NCI-H128 (cell line): ENCODE measurements at regions not wholly inside any gene's neighbourhood (a gene's known extent, or its start where the extent isn't known, plus 50 kb on each side); places are given as distances from the start of the nearest gene placed in this dataset.

Experiments
- DNase-seq: peaks from one replicate; lab custom pipeline; 2025; ENCODE audit not compliant: unreplicated experiment; lab: John Stamatoyannopoulos, UW

GRCh38 chr2:151197184-151198108 lies 64.2 kb downstream of the RBM43 start:
- no peak for DNase-seq

GRCh38 chr2:151193576-151193975 lies 68.1 kb downstream of the RBM43 start:
- DNase-seq = no peak

- no peak for DNase-seq
Observed at GRCh38 chr2:151192681-151193080, 69.0 kb downstream of the RBM43 start.

- DNase-seq = no peak
Observed at GRCh38 chr2:151191001-151191400, 70.7 kb downstream of the RBM43 start.

- no peak for DNase-seq
Observed at GRCh38 chr2:151189125-151189524, 72.5 kb downstream of the RBM43 start.

GRCh38 chr2:151186011-151186410 lies 75.7 kb downstream of the RBM43 start:
- no peak for DNase-seq

GRCh38 chr2:151182899-151183809 lies 78.5 kb downstream of the RBM43 start:
- DNase-seq = no peak

- no peak for DNase-seq
Observed at GRCh38 chr2:151182396-151182795, 79.3 kb downstream of the RBM43 start.

- DNase-seq = no peak
Observed at GRCh38 chr2:151181524-151181923, 80.1 kb downstream of the RBM43 start.

- no peak for DNase-seq
Observed at GRCh38 chr2:151180123-151180522, 81.5 kb downstream of the RBM43 start.

GRCh38 chr2:151178207-151178606 lies 83.5 kb downstream of the RBM43 start:
- no peak for DNase-seq

- no peak for DNase-seq
Observed at GRCh38 chr2:151177756-151178155, 83.9 kb downstream of the RBM43 start.

GRCh38 chr2:151176661-151177060 lies 85.0 kb downstream of the RBM43 start:
- DNase-seq = no peak

- DNase-seq = no peak
Observed at GRCh38 chr2:151175864-151176263, 85.8 kb downstream of the RBM43 start.

GRCh38 chr2:151174127-151174526 lies 87.5 kb downstream of the RBM43 start:
- DNase-seq = no peak

GRCh38 chr2:151171186-151171585 lies 90.5 kb downstream of the RBM43 start:
- no peak for DNase-seq

GRCh38 chr2:151166410-151166809 lies 95.3 kb downstream of the RBM43 start:
- DNase-seq = no peak

GRCh38 chr2:151165105-151165684 lies 96.5 kb downstream of the RBM43 start:
- DNase-seq = no peak

- DNase-seq = no peak
Observed at GRCh38 chr2:151161821-151162551, 99.7 kb downstream of the RBM43 start.

- DNase-seq = no peak
Observed at GRCh38 chr2:151159109-151159662, 102.5 kb downstream of the RBM43 start.
